Psoas muscle (tissue), 7 donors: ENCODE measurements at regions not wholly inside any gene's neighbourhood (a gene's known extent, or its start where the extent isn't known, plus 50 kb on each side); places are given as distances from the start of the nearest gene placed in this dataset.
"Not testable (repeated sequence)": the region's sequence is repeated elsewhere in the genome, so short reads cannot be mapped to it uniquely, and the experiment has no call there.

Experiments used
- ATAC-seq, 4 donors: fragments of 200-7000 bp; cut with Tn5 transposase; one replicate each; pipeline ENCODE4 v1.9.1; 2020; ENCODE audit warnings: moderate library complexity in 3 of 4, mild to moderate bottlenecking in 2 of 4
- DNase-seq, 2 donors: peaks; one replicate each; pipeline ENCODE4 v3.0.0-alpha.2; 2020
- H3K27ac ChIP-seq: fragments of 200-600 bp; one replicate; pipeline ENCODE4 v1.8.0; 2022
- H3K27me3 ChIP-seq, 3 donors: fragments of 200-600 bp in 1 of 3; one replicate each; pipeline versions ENCODE4 v1.6.1 to v1.8.0; 2013 to 2022; ENCODE audit warnings: low read length in 2 of 3, mild to moderate bottlenecking in 2 of 3, moderate library complexity in 1 of 3; ENCODE audit not compliant: insufficient read depth in 3 of 3
- H3K36me3 ChIP-seq, 2 donors: fragments of 200-600 bp in 1 of 2; one replicate each; pipeline versions ENCODE4 v1.6.1 to v1.8.0; 2013 to 2022; ENCODE audit warnings: low read depth in 1 of 2, mild to moderate bottlenecking in 1 of 2, moderate library complexity in 1 of 2; ENCODE audit not compliant: insufficient read depth in 1 of 2
- H3K4me1 ChIP-seq: fragments of 200-600 bp; one replicate; pipeline ENCODE4 v1.8.0; 2022
- H3K4me3 ChIP-seq: fragments of 200-600 bp; one replicate; pipeline ENCODE4 v1.8.0; 2022; ENCODE audit warnings: mild to moderate bottlenecking
- H3K9me3 ChIP-seq: fragments of 200-600 bp; one replicate; pipeline ENCODE4 v1.8.0; 2022
- WGBS, 3 donors: extraction: QIAGEN DNeasy Blood & Tissue Kit; methylation state at CpG; one replicate each; pipeline versions ENCODE4 v1.1.6 to v1.1.7; 2013; 5-methylcytosine and 5-hydroxymethylcytosine counted together
- intact Hi-C, 2 donors: fragments of 100-400 bp; cut with DNase I; formaldehyde crosslinking; loops; one replicate each; pipeline versions ENCODE4 v1.11.0 to v1.14.2; 2022
- TF ChIP-seq, protein P1 (sequence below): fragments of 200-600 bp; IDR thresholded peaks from one replicate; pipeline ENCODE4 v1.8.0; 2022; ENCODE audit warnings: antibody characterized with exemption
- donor health status: healthy with polysubstance abuse.
- donor health status: DM: no; HTN: no; CAD: no; lungs with moderate emphysema.
- donor health status: Bipolar disorder and iron deficiency.
- donor health status: healthy.
- donor health status: DM: yes; HTN: yes; CAD: no.
- donor health status: DM: no; HTN: no; CAD: no.
- donor health status: DM: yes; HTN: yes; CAD: no.

DNA sequence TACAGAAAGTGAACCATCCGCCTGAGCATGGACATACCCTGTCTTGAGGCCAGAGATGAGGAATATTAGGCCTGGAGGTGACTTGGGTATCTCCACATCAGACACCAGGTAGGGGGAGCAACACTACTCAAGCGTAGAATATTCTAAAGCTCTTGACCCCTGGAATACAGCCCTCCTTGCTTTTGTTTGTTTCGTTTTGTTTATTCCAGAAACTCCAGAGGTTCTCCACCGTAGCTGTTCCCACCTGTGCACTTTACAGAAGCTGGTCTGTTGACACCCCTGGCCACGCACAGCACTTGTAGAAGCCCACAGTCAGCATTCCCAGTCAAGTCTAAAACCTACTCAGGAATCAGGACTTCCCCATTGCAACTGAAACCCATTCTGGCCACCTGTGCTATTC lies 139.6 kb upstream of the NEBL start:
- H3K36me3 ChIP-seq = no peaks in the 10 kb centered on the region
- intact Hi-C loops = no loop called here
- H3K27ac ChIP-seq = no peak overlapping the region
- TF ChIP-seq, protein P1, sequence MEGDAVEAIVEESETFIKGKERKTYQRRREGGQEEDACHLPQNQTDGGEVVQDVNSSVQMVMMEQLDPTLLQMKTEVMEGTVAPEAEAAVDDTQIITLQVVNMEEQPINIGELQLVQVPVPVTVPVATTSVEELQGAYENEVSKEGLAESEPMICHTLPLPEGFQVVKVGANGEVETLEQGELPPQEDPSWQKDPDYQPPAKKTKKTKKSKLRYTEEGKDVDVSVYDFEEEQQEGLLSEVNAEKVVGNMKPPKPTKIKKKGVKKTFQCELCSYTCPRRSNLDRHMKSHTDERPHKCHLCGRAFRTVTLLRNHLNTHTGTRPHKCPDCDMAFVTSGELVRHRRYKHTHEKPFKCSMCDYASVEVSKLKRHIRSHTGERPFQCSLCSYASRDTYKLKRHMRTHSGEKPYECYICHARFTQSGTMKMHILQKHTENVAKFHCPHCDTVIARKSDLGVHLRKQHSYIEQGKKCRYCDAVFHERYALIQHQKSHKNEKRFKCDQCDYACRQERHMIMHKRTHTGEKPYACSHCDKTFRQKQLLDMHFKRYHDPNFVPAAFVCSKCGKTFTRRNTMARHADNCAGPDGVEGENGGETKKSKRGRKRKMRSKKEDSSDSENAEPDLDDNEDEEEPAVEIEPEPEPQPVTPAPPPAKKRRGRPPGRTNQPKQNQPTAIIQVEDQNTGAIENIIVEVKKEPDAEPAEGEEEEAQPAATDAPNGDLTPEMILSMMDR = no peak
- WGBS, 3 donors = 68 to 72% (median 71%) methylated on average over 5 of the region's 5 CpGs
- no peaks in the 10 kb centered on the region for H3K9me3 ChIP-seq
- no peaks in the 10 kb centered on the region for H3K4me1 ChIP-seq
- no peaks in the 10 kb centered on the region for H3K27me3 ChIP-seq
- ATAC-seq (no peak), DNase-seq (no peak)
- H3K4me3 ChIP-seq = no peak overlapping the region

DNA sequence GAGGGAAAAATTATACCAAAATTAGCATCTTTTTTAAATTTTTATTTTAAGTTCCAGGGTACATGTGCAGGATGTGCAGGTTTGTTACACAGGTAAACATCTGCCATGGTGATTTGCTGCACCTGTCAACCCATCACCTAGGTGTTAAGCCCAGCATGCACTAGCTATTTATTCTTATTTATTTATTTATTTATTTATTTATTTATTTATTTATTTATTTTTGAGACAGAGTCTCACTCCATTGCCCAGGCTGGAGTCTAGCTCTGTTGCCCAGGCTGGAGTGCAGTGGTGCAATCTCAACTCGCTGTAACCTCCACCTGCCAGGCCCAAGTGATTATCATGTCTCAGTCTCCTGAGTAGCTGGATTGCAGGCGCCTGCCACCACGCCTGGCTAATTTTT lies 137.7 kb upstream of the NEBL start:
- H3K4me3 ChIP-seq, intact Hi-C loops, ATAC-seq, H3K9me3 ChIP-seq, H3K4me1 ChIP-seq, H3K27me3 ChIP-seq, H3K36me3 ChIP-seq, DNase-seq, H3K27ac ChIP-seq: not testable (repeated sequence)
- WGBS, 3 donors = 93 to 99% (median 98%) methylated on average over 3 of the region's 3 CpGs

DNA sequence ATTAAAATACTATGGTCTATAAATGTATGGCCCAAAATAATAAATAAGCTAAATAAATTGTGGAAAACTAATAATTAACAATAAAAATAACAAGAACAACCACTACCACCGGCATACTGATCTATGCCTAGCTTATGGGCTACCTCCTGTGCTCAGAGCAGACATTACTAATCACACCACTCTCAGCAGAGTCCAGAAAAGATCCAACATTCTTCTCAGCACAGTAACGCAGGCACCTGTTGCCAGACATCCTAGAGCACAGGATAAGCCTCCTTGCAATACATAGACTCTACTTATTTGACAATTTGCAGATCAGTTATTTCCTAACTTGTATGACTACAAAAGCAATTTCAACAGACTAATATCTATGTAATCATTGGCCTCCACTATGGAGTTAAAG lies 137.1 kb upstream of the NEBL start:
- H3K4me3 ChIP-seq = no peak overlapping the region
- H3K9me3 ChIP-seq = no peaks in the 10 kb centered on the region
- DNase-seq = no peak
- no peak overlapping the region for H3K27ac ChIP-seq
- TF ChIP-seq, protein P1 = no peak
- 43 to 68% (median 65%) methylated on average over 2 of the region's 2 CpGs for WGBS, 3 donors
- no peaks in the 10 kb centered on the region for H3K4me1 ChIP-seq
- intact Hi-C loops = no loop called here
- no peaks in the 10 kb centered on the region for H3K36me3 ChIP-seq
- H3K27me3 ChIP-seq = no peaks in the 10 kb centered on the region
- ATAC-seq = no peak

DNA sequence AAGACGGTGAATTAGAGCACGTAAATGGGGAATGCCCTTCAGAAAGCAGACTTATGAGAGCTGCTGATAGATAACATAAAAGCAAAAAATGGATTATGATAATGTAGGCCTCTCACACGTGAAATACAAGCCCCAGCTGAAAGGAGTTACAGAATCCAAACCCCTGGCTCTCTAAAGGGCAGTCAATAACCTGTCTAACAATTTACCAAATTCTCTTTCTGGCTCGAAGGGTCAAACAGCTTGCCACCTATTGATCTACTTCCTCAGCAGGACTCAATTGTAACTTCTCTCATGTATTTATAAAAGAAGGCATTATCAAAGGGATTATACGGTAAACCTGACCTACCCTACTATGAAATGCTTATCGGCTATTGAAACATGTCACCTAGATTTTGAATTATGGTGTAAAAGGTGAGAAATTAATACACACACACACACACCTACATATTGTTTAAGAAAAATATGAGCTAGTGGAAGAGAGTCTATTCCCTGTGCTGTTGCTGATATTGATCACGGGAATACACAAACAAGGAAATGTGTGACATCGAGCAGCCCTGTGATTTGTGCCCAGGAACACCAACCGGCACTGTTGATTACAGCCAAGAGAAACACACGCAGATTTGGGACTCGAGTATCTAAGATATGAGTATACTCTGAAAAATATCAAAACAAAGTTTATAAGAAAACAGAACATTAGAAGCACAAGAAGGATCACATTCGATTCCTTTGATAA lies 135.6 kb upstream of the NEBL start:
- TF ChIP-seq, protein P1 = no peak
- intact Hi-C loops = no loop called here
- DNase-seq = no peak
- no peaks in the 10 kb centered on the region for H3K9me3 ChIP-seq
- no peaks in the 10 kb centered on the region for H3K36me3 ChIP-seq
- no peak overlapping the region for H3K4me3 ChIP-seq
- H3K27ac ChIP-seq = no peak overlapping the region
- 71 to 80% (median 75%) methylated on average over 12 of the region's 12 CpGs for WGBS, 3 donors
- no peak for ATAC-seq
- H3K27me3 ChIP-seq = no peaks in the 10 kb centered on the region
- no peaks in the 10 kb centered on the region for H3K4me1 ChIP-seq

DNA sequence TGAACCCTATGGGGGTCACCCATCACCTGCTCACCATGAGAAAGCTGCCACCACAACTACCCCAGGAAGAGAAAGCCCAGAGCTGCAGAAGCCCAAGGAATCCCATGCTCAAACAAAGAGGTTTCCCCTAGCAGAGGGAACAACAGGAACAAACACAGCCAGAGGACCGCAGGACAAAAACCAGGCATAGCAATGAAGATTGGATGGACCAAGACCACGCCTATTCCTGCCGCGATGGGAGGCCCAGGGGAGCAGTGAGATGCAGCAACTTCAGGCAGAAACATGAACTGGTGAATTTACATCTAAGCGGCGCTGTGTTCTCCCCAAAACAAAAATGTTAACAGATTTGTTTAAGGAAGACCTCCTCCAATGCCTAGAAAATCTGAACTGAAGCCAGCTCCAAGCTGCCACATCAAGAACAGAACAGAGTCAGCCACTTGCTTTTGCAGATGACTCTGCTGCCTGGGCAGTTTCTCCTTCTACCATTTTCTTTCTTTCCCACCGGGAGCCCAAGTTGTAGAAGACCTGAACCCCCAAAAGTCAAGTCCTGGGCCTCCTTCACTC lies 134.2 kb upstream of the NEBL start:
- 83 to 88% (median 83%) methylated on average over 7 of the region's 7 CpGs for WGBS, 3 donors
- H3K36me3 ChIP-seq = no peaks in the 10 kb centered on the region
- TF ChIP-seq, protein P1 = no peak
- no peaks in the 10 kb centered on the region for H3K4me1 ChIP-seq
- ATAC-seq (no peak), DNase-seq (no peak)
- H3K27me3 ChIP-seq = no peaks in the 10 kb centered on the region
- H3K9me3 ChIP-seq = no peaks in the 10 kb centered on the region
- H3K27ac ChIP-seq = no peak overlapping the region
- intact Hi-C loops = no loop called here
- no peak overlapping the region for H3K4me3 ChIP-seq
